NOMO-1 treated with dmso at 0.1 percent for 144 hours (cell line): ENCODE measurements at regions not wholly inside any gene's neighbourhood (a gene's known extent, or its start where the extent isn't known, plus 50 kb on each side); places are given as distances from the start of the nearest gene placed in this dataset.

Experiments
- DNase-seq: peaks from one replicate; lab custom pipeline; 2025; ENCODE audit not compliant: unreplicated experiment; lab: John Stamatoyannopoulos, UW

DNA sequence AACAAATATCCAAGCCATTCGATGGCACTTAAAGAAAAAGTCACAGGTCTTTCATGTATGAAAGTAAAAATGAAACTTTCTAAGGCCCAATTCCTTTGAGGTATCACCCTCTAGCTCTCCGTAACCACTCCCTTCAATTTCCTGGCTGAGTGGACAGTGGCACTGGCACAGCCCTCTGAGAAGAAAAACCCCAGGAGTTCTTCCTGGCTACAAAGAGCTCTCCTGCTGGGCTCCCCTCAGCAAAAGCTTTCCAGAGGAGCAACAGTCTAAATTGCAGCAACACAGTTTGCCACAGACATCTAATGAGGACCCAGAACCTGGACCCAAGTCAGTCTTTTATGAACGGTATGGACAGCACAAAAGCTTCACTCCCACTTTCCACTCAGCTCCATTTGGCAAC, 71.8 kb downstream of the FUNDC1 start:
- no peak for DNase-seq

DNA sequence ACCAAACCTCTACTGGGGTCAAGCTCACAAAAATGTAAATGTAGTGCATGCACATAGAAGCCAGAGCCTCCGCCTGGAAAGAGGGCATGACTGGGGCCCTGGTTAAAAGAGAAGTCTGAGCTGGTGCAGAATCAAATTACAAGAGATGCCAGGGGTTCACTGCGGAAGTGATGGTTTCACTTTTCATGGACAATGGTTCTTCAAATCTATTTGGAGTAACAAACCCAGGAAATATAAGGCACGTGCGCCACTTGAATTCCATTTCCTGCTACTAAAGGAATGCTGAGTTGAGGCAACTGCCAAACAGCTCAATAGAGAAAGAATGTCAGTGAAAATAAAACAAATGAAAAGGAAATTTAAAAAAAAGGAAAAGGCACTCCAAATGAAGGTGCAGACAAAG, 79.8 kb downstream of the FUNDC1 start:
- DNase-seq: no peak

DNA sequence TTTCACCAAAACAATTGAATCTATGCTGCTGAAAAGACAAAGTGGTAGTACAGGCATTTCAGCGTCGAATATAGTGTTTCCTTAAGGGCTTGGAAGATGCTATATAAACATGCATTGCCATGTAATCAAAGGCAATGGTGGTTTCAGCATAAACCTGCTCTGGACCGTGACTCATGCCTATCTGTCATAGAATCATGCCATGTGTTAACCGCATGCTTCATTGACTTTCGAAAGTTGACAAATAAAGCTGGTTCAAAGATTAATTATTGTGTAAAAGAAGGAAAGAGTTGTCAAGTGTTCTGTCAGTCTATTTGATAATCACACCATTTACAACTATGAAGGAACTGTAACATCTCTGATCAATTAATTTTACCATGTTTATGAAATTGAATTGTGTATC, 83.2 kb downstream of the FUNDC1 start:
- DNase-seq: no peak

DNA sequence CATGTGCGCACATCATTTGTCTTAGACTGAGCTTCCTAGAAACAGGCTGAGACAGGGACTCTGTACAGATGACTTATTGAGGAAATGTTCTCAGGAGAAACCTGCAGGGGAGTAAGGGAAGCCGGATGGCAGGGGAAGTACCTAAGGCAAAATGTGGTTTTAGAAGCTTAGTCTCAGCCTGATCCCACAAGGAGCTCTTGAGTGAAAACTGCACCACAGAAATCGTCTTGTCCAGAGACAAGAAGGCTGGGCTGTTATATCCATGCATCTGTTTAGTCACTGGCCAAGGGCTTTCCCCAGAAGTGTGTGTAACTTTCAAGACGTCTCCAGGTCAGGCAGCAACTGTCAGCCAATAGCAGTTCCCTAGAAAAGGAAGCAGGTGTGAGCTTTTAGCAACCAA, 86.0 kb downstream of the FUNDC1 start:
- DNase-seq: no peak

DNA sequence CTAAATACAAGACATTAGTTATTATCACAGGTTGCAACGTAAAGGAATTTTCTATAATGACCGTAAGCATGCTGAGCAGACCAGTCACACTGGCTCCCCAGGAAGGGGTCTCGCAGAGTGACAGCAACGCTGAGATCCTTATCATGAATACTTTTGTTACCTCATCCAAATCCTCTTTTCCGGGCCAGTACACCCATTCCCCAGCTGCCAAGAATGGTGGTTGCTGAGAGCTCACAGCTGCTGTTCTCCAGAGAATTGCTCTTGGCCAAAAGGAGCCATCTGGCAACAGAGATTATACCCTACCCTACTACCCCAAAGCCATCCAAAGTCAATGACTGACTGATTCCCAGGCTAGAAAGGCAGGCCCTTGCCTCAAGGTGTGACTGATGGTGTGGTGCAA, 91.6 kb downstream of the FUNDC1 start:
- no peak for DNase-seq

DNA sequence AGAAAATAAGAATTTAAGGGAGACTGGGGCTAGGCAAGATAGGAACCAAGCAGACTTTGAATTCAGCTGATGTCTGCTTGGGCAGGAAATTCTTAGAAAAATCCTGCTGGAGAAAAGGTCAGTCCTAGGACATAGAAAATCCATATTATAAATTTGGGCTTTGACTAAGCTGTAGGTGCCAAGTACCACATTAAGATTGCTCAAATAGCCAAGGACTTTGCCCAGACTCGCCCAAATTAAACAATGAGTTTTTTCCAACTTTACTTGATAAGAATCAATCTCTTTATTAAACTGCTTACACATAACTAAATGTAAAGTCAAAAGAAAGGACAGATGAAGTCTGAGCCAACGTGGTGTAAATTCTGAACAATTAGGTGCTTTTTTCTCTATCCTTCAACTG, 95.4 kb downstream of the FUNDC1 start:
- no peak for DNase-seq

DNA sequence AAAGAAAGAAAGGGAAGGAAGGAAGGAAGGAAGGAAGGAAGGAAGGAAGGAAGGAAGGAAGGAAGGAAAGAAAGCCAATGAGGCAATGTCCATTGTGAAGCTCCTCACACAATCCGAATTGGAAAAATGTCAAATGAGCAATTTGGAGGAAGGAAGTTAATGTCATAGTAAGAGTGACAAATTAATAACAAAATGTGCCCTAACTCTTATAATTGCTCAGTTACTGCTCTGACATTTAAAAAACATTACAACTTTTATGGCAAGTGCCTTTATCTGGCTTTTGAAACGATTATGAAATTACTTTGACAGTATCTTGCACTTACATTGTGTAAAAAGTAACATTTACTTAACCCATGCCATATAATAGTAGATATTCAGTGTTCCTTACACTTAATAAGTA, 96.5 kb upstream of the EFHC2 start:
- DNase-seq: no peak

DNA sequence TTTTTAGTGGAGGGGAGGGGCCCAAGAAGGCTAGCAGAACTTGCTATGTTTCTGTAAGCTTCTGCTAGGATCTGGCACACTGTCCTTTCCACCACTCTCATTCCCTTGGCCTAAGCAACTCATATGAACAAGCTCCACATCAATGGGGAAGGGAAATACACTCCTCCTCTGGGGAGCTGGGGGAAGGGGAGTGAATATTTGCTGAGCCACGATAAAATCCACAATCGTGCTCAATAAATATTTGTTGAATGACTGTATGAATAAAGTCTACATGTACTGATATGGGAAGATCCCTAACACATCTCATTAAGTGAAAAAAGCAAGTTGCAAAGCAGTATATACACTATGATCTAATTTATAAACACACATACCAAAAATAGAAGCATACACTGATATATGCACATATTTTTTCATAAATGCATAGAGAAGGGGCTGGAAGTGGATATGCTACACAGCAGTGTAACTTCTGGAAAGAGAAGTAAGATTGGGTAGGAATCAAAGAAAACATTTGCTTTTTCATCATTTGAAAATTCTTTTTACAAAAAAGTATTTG, 95.8 kb upstream of the EFHC2 start:
- no peak for DNase-seq

DNA sequence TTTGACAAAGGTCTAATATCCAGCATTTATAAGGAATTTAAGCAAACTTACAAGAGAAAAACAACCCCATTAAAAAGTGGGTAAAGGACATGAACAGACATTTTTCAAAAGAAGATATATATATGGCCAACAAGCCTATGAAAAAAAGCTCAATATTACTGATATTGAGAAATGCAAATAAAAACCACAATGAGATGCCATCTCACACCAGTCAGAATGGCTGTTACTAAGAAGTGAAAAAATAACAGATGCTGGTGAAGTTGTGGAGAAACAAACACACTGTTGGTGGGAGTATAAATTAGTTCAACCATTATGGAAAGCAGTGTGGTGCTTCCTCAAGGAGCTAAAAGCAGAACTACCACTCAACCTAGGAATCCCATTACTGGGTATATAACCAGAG, 91.6 kb upstream of the EFHC2 start:
- no peak for DNase-seq

DNA sequence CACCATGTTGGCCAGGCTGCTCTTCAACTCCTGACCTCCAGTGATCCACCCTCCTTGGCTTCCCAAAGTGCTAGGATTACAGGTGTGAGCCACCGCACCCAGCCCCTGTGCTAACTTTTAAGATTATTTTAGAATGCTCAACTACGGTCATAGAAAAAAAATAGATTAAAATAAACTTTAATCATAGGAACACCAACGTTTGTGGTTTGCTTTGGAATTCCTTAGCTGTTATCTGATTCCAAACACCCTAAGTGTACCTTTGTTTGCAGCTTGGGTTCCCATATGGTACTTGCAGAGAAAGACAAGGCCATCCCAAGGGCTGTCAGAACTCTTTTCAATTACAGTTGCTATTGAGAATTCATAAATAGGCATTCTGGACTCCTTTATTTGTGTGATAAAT, 90.1 kb upstream of the EFHC2 start:
- DNase-seq: no peak

DNA sequence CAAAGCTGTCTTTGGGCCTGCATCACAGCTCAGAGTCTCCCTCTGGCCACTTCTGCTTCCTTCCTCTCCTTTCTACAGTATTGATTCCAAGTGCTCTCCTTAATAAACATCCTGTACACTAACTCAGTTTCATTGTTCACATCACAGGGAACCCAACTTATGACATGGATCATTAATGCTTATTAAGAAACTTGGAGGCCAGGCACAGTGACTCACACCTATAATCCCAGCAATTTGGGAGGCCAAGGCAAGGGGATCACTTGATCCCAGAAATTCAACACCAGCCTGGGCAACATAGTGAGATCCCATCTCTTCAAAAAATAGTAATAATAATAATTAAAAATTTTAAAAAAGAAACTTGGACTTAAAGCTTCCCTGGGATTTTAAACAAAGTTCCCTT, 89.2 kb upstream of the EFHC2 start:
- DNase-seq: no peak

DNA sequence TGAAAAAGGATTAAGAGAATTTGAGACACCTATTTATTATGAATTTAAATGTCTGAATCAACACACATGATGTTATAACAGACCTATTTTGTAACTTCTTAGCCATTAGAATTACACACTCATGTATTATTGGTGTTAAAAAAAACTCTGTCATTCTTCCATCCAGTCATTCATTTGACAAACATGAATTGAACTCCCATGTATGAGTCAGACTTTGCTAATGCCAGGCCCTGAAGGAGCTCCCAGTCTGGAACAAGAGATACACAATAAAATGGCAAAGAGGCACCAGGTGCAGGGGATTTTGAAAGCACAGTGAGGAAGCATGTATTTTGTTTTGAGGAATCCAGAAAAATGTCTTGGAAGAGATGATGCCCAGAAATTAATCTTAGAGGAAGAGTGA, 87.7 kb upstream of the EFHC2 start:
- DNase-seq: no peak

DNA sequence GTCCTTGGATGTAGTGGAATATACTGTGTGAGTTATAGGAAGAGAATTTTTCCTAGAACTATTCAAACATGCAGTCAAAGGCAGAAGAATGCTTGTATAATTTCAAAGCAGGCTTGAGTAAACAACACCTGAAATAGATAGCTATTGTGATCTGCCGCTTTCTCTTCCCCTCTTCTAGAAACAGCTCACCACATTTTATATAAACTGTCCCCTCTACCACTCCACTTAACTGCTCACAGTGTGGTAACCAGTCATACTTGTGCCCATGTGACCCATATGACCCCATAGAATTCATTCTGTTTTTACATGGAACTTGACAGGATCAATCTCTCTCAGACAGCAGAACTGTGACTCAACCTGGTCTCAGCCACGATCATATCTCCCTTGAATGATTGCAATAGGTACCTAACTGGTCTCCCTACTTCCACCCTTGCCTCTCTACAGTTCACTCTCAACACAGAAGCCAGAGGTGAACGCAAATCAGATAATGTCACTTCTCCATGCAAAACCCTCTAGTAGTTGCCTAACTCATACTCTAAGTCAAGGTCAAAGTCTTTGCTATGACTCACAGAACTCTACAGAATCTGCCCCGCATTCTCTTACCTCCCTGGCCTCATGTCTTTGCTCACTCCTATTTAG, 85.6 kb upstream of the EFHC2 start:
- DNase-seq: peak; percentile 3

DNA sequence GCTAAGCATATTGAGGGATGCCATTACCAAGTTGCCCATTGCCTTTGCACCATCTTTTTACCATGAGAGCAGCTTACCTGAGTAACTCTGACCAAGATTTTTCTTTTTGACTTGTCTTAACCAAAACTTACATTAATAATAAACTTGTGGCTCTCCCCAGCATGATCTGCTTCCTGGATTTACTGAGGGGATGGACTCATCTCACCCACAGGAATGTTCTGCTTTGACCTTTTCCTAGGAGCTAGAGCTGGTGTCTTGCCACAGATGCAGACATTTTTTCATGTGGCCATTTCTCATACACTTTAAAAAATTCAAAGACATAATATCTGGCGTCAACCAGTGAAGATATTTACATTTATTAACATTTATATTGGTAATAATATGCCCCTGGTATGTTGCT, 79.2 kb upstream of the EFHC2 start:
- no peak for DNase-seq

DNA sequence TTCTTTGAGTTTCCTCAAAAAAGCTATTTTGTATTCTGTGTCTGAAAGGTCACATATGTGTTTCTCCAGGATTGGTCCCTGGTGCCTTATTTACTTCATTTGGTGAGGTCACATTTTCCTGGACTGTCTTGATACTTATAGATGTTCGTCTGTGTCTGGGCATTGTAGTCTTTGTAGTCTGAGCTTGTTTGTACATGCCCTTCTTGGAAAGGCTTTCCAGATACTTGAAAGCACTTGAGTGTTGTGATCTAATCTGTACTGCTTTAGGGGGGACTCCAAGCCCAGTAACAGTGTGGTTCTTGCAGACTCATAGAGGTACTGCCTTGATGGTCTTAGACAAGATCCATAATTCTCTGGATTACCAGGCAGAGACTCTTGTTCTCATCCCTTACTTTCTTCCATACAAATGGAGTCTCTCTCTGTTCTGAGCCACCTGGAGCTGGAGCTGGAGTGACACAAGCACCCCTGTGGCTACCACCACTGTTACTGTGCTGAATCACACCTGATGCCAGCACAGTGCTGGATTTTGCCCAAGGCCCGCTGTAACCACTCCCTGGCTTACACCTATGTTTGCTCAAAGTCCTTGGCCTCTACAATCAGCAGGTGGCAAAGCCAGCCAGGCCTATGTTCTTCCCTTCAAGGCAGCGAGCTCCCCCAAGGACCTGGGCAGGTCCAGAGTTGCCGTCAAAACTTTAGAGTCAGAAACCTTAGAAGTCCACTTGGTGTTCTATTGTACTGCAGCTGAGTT, 72.3 kb upstream of the EFHC2 start:
- DNase-seq: no peak

DNA sequence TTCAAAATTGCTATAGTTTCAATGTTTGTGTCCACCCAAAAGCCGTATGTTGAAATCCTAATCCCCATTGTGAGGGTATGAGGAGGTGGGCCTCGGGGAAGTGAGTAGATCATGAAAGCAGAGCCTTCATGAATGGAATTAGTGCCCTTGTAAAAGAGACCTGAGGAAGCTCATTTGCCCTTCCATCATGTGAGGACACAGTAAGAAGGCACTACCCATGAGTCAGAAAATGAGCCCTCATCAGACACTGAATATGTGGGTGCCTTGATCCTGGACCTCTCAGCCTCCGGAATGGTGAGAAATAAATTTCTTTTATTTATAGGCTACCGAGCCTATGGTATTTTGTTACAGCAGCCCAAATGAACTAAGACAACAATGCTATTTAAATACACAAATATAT, 57.7 kb upstream of the EFHC2 start:
- no peak for DNase-seq

DNA sequence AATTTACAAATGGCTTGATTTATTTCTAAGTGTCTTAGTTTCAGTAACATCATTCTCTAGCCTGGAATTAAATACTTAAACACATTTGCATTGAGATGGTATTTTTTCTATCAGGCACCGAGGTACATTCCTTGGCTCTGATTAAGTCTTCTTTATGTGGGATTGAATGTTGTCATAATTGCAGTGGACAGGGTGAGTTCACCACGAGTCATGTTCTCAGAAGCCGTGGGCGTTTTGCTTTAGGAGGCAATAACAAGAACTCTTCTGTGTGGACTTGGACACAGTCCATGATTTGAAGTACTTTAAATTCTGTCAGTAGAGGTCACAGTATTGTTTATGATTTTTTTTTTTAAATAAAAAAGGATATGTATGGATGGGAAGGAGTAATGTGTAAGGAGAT, 57.1 kb upstream of the EFHC2 start:
- no peak for DNase-seq

DNA sequence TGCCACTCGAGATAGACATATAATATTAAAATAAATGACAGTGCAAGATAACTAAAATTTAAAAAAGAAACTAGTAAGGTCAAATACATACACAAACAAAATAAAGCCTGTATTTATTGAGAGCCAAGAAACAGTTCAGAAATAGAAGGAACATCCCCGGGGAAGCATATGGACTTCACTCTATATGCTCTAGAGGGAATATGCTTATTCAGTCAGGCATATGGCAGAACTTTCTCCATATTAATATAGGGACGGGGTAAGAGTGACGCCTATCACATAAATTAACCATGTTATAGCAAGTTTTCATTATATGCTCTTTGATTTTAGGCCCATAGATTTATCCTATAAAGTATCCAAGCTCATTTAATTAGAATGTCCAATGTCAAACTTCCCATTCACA, 56.7 kb upstream of the EFHC2 start:
- no peak for DNase-seq
